DOHH2 (cell line): ENCODE measurements at regions not wholly inside any gene's neighbourhood (a gene's known extent, or its start where the extent isn't known, plus 50 kb on each side); places are given as distances from the start of the nearest gene placed in this dataset.
A peak's percentile ranks its signal among the peaks of the same experiment; 100 is the strongest.

Experiments used
- H3F3A ChIP-seq: fragments of 200-600 bp; sonication (generic), shearing (Covaris generic); 2 replicates; pipeline ENCODE4 v1.6.0; 2016; ENCODE audit warnings: antibody characterized with exemption, mild to moderate bottlenecking; ENCODE audit not compliant: control insufficient read depth, insufficient read depth
- H3K27ac ChIP-seq: fragments of 200-600 bp; sonication (generic); 2 replicates; pipeline ENCODE4 v1.5.1; 2014; ENCODE audit warnings: low read depth, mild to moderate bottlenecking, low read length, moderate library complexity
- H3K27me3 ChIP-seq: fragments of 200-600 bp; sonication (generic); 2 replicates; pipeline ENCODE4 v1.6.1; 2014; ENCODE audit warnings: mild to moderate bottlenecking, low read length, mixed read lengths; ENCODE audit not compliant: control insufficient read depth
- H3K36me3 ChIP-seq: fragments of 200-600 bp; sonication (generic); 2 replicates; pipeline ENCODE4 v1.6.1; 2014; ENCODE audit warnings: mild to moderate bottlenecking, low read length, moderate library complexity, mixed read lengths; ENCODE audit not compliant: control insufficient read depth
- H3K4me1 ChIP-seq: fragments of 200-600 bp; sonication (generic); 2 replicates; pipeline ENCODE4 v1.6.1; 2014; ENCODE audit warnings: mild to moderate bottlenecking, low read length, mixed read lengths; ENCODE audit not compliant: control insufficient read depth
- H3K4me2 ChIP-seq: fragments of 200-600 bp; sonication (generic); 2 replicates; pipeline ENCODE4 v1.6.0; 2014; ENCODE audit warnings: mild to moderate bottlenecking, low read length, moderate library complexity
- H3K4me3 ChIP-seq: fragments of 200-600 bp; sonication (generic); 2 replicates; pipeline ENCODE4 v1.5.1; 2014; ENCODE audit warnings: mild to moderate bottlenecking, low read length, mixed read lengths
- H3K79me2 ChIP-seq: fragments of 200-600 bp; sonication (generic); 2 replicates; pipeline ENCODE4 v1.6.1; 2014; ENCODE audit warnings: mild to moderate bottlenecking, low read length, mixed read lengths; ENCODE audit not compliant: control insufficient read depth
- H3K9me2 ChIP-seq: fragments of 200-600 bp; sonication (generic); replicated peaks from 2 replicates; pipeline ENCODE4 v1.6.1; 2014; ENCODE audit warnings: mild to moderate bottlenecking, low read length, mixed read lengths; ENCODE audit not compliant: control insufficient read depth
- H3K9me3 ChIP-seq: fragments of 200-600 bp; sonication (generic); 2 replicates; pipeline ENCODE4 v1.6.1; 2014; ENCODE audit warnings: antibody characterized with exemption, low read length, mixed read lengths; ENCODE audit not compliant: control insufficient read depth, insufficient read depth
- H4K20me1 ChIP-seq: fragments of 200-600 bp; sonication (generic); 2 replicates; pipeline ENCODE4 v1.6.0; 2014; ENCODE audit warnings: low read depth, mild to moderate bottlenecking, antibody characterized with exemption, low read length, moderate library complexity; ENCODE audit not compliant: control insufficient read depth, insufficient read depth
- EZH2phosphoT487 ChIP-seq: fragments of 200-600 bp; sonication (generic); IDR thresholded peaks from 2 replicates; pipeline ENCODE4 v1.6.1; 2017; ENCODE audit warnings: borderline replicate concordance, mild to moderate bottlenecking, antibody characterized with exemption, low read length, moderate library complexity, mixed read lengths
- TF ChIP-seq, protein P1 (sequence below): fragments of 200-600 bp; sonication (generic); IDR thresholded peaks from one replicate; pipeline ENCODE4 v1.5.1; 2014; ENCODE audit warnings: antibody characterized with exemption, mild to moderate bottlenecking, low read depth, low read length; ENCODE audit not compliant: poor library complexity, severe bottlenecking

DNA sequence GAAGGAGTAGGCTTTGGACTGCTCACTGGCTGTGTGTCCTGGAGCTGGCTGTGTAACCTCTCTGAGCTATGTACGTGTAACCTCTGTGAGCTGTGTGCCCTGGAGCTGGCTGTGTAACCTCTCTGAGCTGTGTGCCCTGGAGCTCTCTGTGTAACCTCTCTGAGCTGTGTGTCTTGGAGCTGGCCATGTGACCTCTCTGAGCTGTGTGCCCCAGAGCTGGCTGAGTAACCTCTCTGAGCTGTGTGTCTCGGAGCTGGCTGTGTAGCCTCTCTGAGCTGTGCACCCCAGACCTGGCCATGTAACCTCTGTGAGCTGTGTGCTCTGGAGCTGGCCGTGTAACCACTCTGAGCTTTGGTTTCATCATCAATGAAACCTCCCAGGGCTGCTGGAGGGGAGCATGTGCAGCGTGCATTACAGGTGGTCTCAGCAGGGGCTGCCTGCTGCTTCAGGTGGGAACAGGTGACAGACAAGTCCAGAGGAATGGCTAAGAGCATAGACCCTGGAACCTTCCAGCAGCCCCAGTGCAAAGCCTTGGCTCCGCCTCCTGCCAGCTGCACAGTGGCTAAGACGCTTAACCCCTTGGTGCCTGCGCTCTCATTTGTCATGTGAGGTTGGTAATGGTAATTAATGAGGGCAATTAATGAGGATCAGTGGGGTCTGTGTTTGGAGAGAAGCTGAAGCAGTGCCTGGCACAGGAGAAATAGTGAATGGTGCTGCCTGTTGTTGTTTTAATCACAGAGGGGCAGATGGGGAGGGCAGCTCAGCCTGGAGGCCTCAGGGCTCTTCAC, 86.7 kb downstream of the KATNIP start:
- H4K20me1 ChIP-seq, result no peaks in the 10 kb centered on the region
- no peak overlapping the region for H3K4me2 ChIP-seq
- no peak overlapping the region for H3K27ac ChIP-seq
- no peaks in the 10 kb centered on the region for H3K79me2 ChIP-seq
- no peaks in the 10 kb centered on the region for H3K4me1 ChIP-seq
- no peaks in the 10 kb centered on the region for H3F3A ChIP-seq
- no peak overlapping the region for H3K4me3 ChIP-seq
- TF ChIP-seq, protein P1, sequence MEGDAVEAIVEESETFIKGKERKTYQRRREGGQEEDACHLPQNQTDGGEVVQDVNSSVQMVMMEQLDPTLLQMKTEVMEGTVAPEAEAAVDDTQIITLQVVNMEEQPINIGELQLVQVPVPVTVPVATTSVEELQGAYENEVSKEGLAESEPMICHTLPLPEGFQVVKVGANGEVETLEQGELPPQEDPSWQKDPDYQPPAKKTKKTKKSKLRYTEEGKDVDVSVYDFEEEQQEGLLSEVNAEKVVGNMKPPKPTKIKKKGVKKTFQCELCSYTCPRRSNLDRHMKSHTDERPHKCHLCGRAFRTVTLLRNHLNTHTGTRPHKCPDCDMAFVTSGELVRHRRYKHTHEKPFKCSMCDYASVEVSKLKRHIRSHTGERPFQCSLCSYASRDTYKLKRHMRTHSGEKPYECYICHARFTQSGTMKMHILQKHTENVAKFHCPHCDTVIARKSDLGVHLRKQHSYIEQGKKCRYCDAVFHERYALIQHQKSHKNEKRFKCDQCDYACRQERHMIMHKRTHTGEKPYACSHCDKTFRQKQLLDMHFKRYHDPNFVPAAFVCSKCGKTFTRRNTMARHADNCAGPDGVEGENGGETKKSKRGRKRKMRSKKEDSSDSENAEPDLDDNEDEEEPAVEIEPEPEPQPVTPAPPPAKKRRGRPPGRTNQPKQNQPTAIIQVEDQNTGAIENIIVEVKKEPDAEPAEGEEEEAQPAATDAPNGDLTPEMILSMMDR, result no peak
- no peak for TF ChIP-seq EZH2phosphoT487
- H3K9me2 ChIP-seq, result no peaks in the 10 kb centered on the region
- no peaks in the 10 kb centered on the region for H3K9me3 ChIP-seq
- H3K27me3 ChIP-seq, result no peaks in the 10 kb centered on the region
- H3K36me3 ChIP-seq, result no peaks in the 10 kb centered on the region

DNA sequence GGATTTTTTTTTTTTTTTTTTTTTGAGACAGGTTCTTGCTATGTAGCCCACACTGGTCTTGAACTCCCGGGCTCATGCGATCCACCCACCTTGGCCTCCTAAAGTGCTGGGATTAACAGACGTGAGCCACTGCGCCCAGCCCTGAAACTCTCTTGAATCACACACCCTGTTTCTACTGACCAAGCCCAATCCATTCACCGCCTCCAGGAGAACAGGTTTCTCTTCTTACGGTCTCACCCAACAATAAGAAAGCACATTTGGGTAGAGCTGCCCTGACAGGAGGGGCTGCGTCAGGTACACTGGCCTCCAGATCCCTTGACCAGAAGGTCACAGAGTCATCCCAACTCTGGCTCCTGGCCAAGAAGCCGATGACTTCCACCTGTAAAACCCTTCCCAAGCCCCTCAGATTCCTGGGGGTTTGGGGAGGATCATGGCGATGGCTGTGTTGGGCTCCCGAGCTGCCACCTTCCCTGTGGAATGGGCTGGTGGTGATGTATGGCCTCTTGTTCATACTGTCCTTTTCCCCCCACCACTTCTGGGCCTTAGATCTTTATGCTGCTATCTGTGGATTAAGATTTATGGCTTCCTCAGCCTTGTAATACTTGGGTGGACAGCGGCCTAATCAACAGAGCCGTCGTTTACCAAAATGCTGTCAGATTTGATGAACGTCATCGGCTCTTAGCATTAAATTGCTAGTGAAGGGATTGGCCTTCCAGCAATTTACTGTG, 89.1 kb downstream of the KATNIP start:
- no peaks in the 10 kb centered on the region for H3K27me3 ChIP-seq
- H3F3A ChIP-seq, result no peaks in the 10 kb centered on the region
- TF ChIP-seq, protein P1, result no peak
- no peaks in the 10 kb centered on the region for H3K36me3 ChIP-seq
- no peaks in the 10 kb centered on the region for H4K20me1 ChIP-seq
- H3K9me2 ChIP-seq, result no peaks in the 10 kb centered on the region
- no peak overlapping the region for H3K27ac ChIP-seq
- H3K79me2 ChIP-seq, result no peaks in the 10 kb centered on the region
- no peak overlapping the region for H3K4me3 ChIP-seq
- no peak overlapping the region for H3K4me2 ChIP-seq
- no peaks in the 10 kb centered on the region for H3K4me1 ChIP-seq
- H3K9me3 ChIP-seq, result no peaks in the 10 kb centered on the region

DNA sequence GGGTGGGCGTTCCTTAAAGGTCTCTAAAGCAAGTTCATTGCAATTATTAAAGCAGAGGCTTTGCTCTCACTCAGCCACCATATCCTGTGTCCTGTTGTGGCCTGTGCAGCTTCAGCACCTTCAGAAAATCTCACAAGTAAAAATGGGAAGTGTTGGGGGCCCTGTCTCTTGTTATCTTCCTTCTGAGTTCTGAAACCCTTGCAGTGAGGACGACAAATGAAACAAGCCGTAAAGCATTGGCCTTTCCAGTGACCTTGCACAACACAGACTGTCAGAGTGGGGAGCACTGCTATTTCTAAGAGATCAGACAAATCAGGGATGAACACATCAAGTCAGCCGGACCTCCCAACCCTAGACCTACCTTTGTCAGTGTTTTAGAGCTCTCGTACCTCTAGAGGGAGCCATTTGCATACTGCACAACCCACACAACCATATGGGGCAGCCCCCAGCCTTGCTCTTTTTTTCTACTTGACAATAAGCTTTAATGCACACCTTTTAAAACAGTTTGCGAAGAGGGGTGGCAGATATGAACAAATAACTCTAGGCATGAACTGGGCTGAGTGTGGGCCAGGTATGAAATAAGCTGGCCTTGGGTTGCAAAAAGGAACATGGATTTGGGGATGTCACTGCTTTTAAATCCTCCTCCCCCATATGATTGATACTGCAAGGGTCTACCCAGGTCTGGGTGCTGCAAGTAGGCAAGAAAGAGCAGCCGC, 89.8 kb downstream of the KATNIP start:
- Histone ChIP-seq H3K4me2 (no peak overlapping the region), H3K27me3 (no peaks in the 10 kb centered on the region), H4K20me1 (no peaks in the 10 kb centered on the region)

More for the DNA sequence above, 89.8 kb downstream of the KATNIP start:
- Histone ChIP-seq H3K9me2 (no peaks in the 10 kb centered on the region), H3K4me3 (no peak overlapping the region), H3K4me1 (no peaks in the 10 kb centered on the region), H3K27ac (no peak overlapping the region), H3K9me3 (no peaks in the 10 kb centered on the region), H3K36me3 (no peaks in the 10 kb centered on the region), H3F3A (no peaks in the 10 kb centered on the region), H3K79me2 (no peaks in the 10 kb centered on the region)
- TF ChIP-seq EZH2phosphoT487, result no peak
- TF ChIP-seq, protein P1, result peak; percentile 87
